T-helper 1 cell treated with Interleukin-12 subunit alpha and Interleukin-12 subunit beta and Interleukin-4 antibody, amounts not matched to agents 30 μg/mL and 1 μg/mL, for 36 hours (primary cell): ENCODE measurements at regions not wholly inside any gene's neighbourhood (a gene's known extent, or its start where the extent isn't known, plus 50 kb on each side); places are given as distances from the start of the nearest gene placed in this dataset.
"Not testable (repeated sequence)": the region's sequence is repeated elsewhere in the genome, so short reads cannot be mapped to it uniquely, and the experiment has no call there.

Experiments used
- H3K27ac Mint-ChIP-seq: one replicate; pipeline ENCODE4 v1.8.0; 2021; ENCODE audit warnings: mild to moderate bottlenecking, mixed read lengths
- H3K27me3 Mint-ChIP-seq: one replicate; pipeline ENCODE4 v1.8.0; 2021; ENCODE audit warnings: low read depth, mixed read lengths
- H3K36me3 Mint-ChIP-seq: one replicate; pipeline ENCODE4 v1.8.0; 2021; ENCODE audit warnings: low read depth, mixed read lengths
- H3K4me1 Mint-ChIP-seq: one replicate; pipeline ENCODE4 v1.8.0; 2021; ENCODE audit warnings: low read depth, mixed read lengths
- H3K4me3 Mint-ChIP-seq: one replicate; pipeline ENCODE4 v1.8.0; 2021; ENCODE audit warnings: mild to moderate bottlenecking, moderate library complexity, mixed read lengths
- H3K9me3 Mint-ChIP-seq: one replicate; pipeline ENCODE4 v1.8.0; 2021; ENCODE audit warnings: mixed read lengths

- Mint-ChIP-seq H3K36me3 (no peaks in the 10 kb centered on the region), H3K4me3 (no peak overlapping the region), H3K4me1 (no peaks in the 10 kb centered on the region), H3K27me3 (no peaks in the 10 kb centered on the region), H3K27ac (no peak overlapping the region), H3K9me3 (no peaks in the 10 kb centered on the region)
These were observed 95.5 kb upstream of the TPTE start for GRCh38 chr21:10425856-10426255.

- H3K27me3 Mint-ChIP-seq, H3K9me3 Mint-ChIP-seq, H3K4me1 Mint-ChIP-seq, H3K36me3 Mint-ChIP-seq, H3K27ac Mint-ChIP-seq, H3K4me3 Mint-ChIP-seq: not testable (repeated sequence)
These were observed 94.6 kb upstream of the TPTE start for GRCh38 chr21:10426812-10427211.

- H3K36me3 Mint-ChIP-seq, H3K4me1 Mint-ChIP-seq, H3K9me3 Mint-ChIP-seq, H3K27ac Mint-ChIP-seq, H3K27me3 Mint-ChIP-seq, H3K4me3 Mint-ChIP-seq: not testable (repeated sequence)
These were observed 94.1 kb upstream of the TPTE start for GRCh38 chr21:10427277-10427676.

- not testable (repeated sequence) for H3K9me3 Mint-ChIP-seq, H3K36me3 Mint-ChIP-seq, H3K4me1 Mint-ChIP-seq, H3K27me3 Mint-ChIP-seq, H3K4me3 Mint-ChIP-seq, H3K27ac Mint-ChIP-seq
These were observed 92.3 kb upstream of the TPTE start for GRCh38 chr21:10428981-10429534.

GRCh38 chr21:10430005-10430404 lies 91.4 kb upstream of the TPTE start:
- Mint-ChIP-seq H3K4me3 (no peak overlapping the region), H3K36me3 (no peaks in the 10 kb centered on the region), H3K27me3 (no peaks in the 10 kb centered on the region), H3K9me3 (peaks cover 4% of the 10 kb centered on the region), H3K27ac (no peak overlapping the region), H3K4me1 (no peaks in the 10 kb centered on the region)

GRCh38 chr21:10431995-10432394 lies 89.4 kb upstream of the TPTE start:
- not testable (repeated sequence) for H3K4me1 Mint-ChIP-seq, H3K9me3 Mint-ChIP-seq, H3K27ac Mint-ChIP-seq, H3K4me3 Mint-ChIP-seq, H3K36me3 Mint-ChIP-seq, H3K27me3 Mint-ChIP-seq

GRCh38 chr21:10432456-10432855 lies 88.9 kb upstream of the TPTE start:
- not testable (repeated sequence) for H3K36me3 Mint-ChIP-seq, H3K4me3 Mint-ChIP-seq, H3K9me3 Mint-ChIP-seq, H3K27ac Mint-ChIP-seq, H3K4me1 Mint-ChIP-seq, H3K27me3 Mint-ChIP-seq

- not testable (repeated sequence) for H3K36me3 Mint-ChIP-seq
These were observed 83.4 kb upstream of the TPTE start for GRCh38 chr21:10437977-10438376.

GRCh38 chr21:10440639-10441038 lies 80.7 kb upstream of the TPTE start:
- H3K27me3 Mint-ChIP-seq, H3K4me3 Mint-ChIP-seq, H3K27ac Mint-ChIP-seq, H3K4me1 Mint-ChIP-seq, H3K36me3 Mint-ChIP-seq: not testable (repeated sequence)
- peaks cover 12% of the 10 kb centered on the region for H3K9me3 Mint-ChIP-seq

More at GRCh38 chr21:10437977-10438376, 83.4 kb upstream of the TPTE start:
- H3K9me3 Mint-ChIP-seq, H3K4me1 Mint-ChIP-seq, H3K27me3 Mint-ChIP-seq, H3K4me3 Mint-ChIP-seq, H3K27ac Mint-ChIP-seq: not testable (repeated sequence)

GRCh38 chr21:10442018-10442417 lies 79.4 kb upstream of the TPTE start:
- H3K4me1 Mint-ChIP-seq, H3K27me3 Mint-ChIP-seq, H3K4me3 Mint-ChIP-seq, H3K27ac Mint-ChIP-seq, H3K36me3 Mint-ChIP-seq: not testable (repeated sequence)
- H3K9me3 Mint-ChIP-seq = peaks cover 18% of the 10 kb centered on the region

GRCh38 chr21:10445685-10446084 lies 75.7 kb upstream of the TPTE start:
- H3K27ac Mint-ChIP-seq, H3K4me1 Mint-ChIP-seq, H3K4me3 Mint-ChIP-seq, H3K36me3 Mint-ChIP-seq, H3K27me3 Mint-ChIP-seq: not testable (repeated sequence)
- peaks cover 14% of the 10 kb centered on the region for H3K9me3 Mint-ChIP-seq

GRCh38 chr21:10449451-10449850 lies 71.9 kb upstream of the TPTE start:
- not testable (repeated sequence) for H3K36me3 Mint-ChIP-seq, H3K4me3 Mint-ChIP-seq, H3K27me3 Mint-ChIP-seq, H3K4me1 Mint-ChIP-seq, H3K27ac Mint-ChIP-seq
- H3K9me3 Mint-ChIP-seq = peaks cover 31% of the 10 kb centered on the region

- peaks cover 18% of the 10 kb centered on the region for H3K9me3 Mint-ChIP-seq
- not testable (repeated sequence) for H3K4me1 Mint-ChIP-seq, H3K27me3 Mint-ChIP-seq, H3K4me3 Mint-ChIP-seq, H3K36me3 Mint-ChIP-seq, H3K27ac Mint-ChIP-seq
These were observed 70.1 kb upstream of the TPTE start for GRCh38 chr21:10451274-10451673.

GRCh38 chr21:10457765-10458164 lies 63.6 kb upstream of the TPTE start:
- not testable (repeated sequence) for H3K36me3 Mint-ChIP-seq, H3K4me3 Mint-ChIP-seq

GRCh38 chr21:10460957-10461356 lies 60.4 kb upstream of the TPTE start:
- not testable (repeated sequence) for H3K36me3 Mint-ChIP-seq, H3K4me1 Mint-ChIP-seq, H3K27me3 Mint-ChIP-seq, H3K27ac Mint-ChIP-seq, H3K9me3 Mint-ChIP-seq, H3K4me3 Mint-ChIP-seq

More at GRCh38 chr21:10457765-10458164, 63.6 kb upstream of the TPTE start:
- not testable (repeated sequence) for H3K27ac Mint-ChIP-seq, H3K27me3 Mint-ChIP-seq, H3K4me1 Mint-ChIP-seq
- H3K9me3 Mint-ChIP-seq = peaks cover 11% of the 10 kb centered on the region

GRCh38 chr21:10461445-10461844 lies 59.9 kb upstream of the TPTE start:
- H3K27me3 Mint-ChIP-seq, H3K9me3 Mint-ChIP-seq, H3K36me3 Mint-ChIP-seq, H3K27ac Mint-ChIP-seq, H3K4me3 Mint-ChIP-seq, H3K4me1 Mint-ChIP-seq: not testable (repeated sequence)
